HepG2 (cell line): ENCODE measurements at regions not wholly inside any gene's neighbourhood (a gene's known extent, or its start where the extent isn't known, plus 50 kb on each side); places are given as distances from the start of the nearest gene placed in this dataset.

ENCODE experiments used
- BCL6 ChIP-seq: IDR thresholded peaks from 2 replicates; pipeline ENCODE4 v1.6.1; 2016; ENCODE audit warnings: missing genetic modification reagents, missing compliant biosample characterization
- HDAC2 ChIP-seq: sonication (generic); formaldehyde crosslinking; IDR thresholded peaks from 2 replicates; pipeline ENCODE4 v1.4.0; 2020; ENCODE audit warnings: missing genetic modification reagents
- HIC2 ChIP-seq: sonication (generic); formaldehyde crosslinking; IDR thresholded peaks from 2 replicates; pipeline ENCODE4 v1.9.0; 2022; ENCODE audit warnings: low read depth, missing genetic modification reagents
- JUN ChIP-seq: sonication (generic); formaldehyde crosslinking; IDR thresholded peaks from 2 replicates; pipeline ENCODE4 v1.4.0; 2020; ENCODE audit warnings: mild to moderate bottlenecking, missing genetic modification reagents
- MTA3 ChIP-seq: sonication (generic); formaldehyde crosslinking; IDR thresholded peaks from 2 replicates; pipeline ENCODE4 v1.4.0; 2020; ENCODE audit warnings: missing genetic modification reagents
- RAD51 ChIP-seq: fragments of 450-650 bp; IDR thresholded peaks from 2 replicates; pipeline ENCODE4 v1.6.1; 2016; ENCODE audit warnings: borderline replicate concordance
- REL ChIP-seq: sonication (generic); formaldehyde crosslinking; conservative IDR thresholded peaks from 2 replicates; pipeline ENCODE4 v1.8.0; 2022; ENCODE audit warnings: mild to moderate bottlenecking, missing genetic modification reagents, moderate library complexity
- RFXAP ChIP-seq: sonication (generic); formaldehyde crosslinking; IDR thresholded peaks from 2 replicates; pipeline ENCODE4 v1.4.0; 2020; ENCODE audit warnings: missing genetic modification reagents, borderline replicate concordance
- ZBTB10 ChIP-seq: sonication (generic); formaldehyde crosslinking; IDR thresholded peaks from 2 replicates; pipeline ENCODE4 v1.4.0; 2020; ENCODE audit warnings: missing genetic modification reagents, borderline replicate concordance
- ZNF124 ChIP-seq: sonication (generic); formaldehyde crosslinking; IDR thresholded peaks from 2 replicates; pipeline ENCODE4 v1.4.0; 2020; ENCODE audit warnings: missing genetic modification reagents

GRCh38 chr6:134593887-134594286, 276.0 kb upstream of the SGK1 start:
- TF ChIP-seq BCL6 (CRISPR knock-in tag), result no peak
- TF ChIP-seq RFXAP, result no peak
- TF ChIP-seq REL (CRISPR knock-in tag), result no peak
- TF ChIP-seq HDAC2 (CRISPR knock-in tag), result no peak
- no peak for TF ChIP-seq HIC2
- TF ChIP-seq RAD51, result no peak
- TF ChIP-seq ZBTB10 (CRISPR knock-in tag), result no peak
- no peak for TF ChIP-seq JUN (CRISPR knock-in tag)
- TF ChIP-seq MTA3, result no peak
- TF ChIP-seq ZNF124, result no peak
